HG03460 (cell line): ENCODE measurements at regions not wholly inside any gene's neighbourhood (a gene's known extent, or its start where the extent isn't known, plus 50 kb on each side); places are given as distances from the start of the nearest gene placed in this dataset.

Source experiments
- ATAC-seq: cut with Tn5 transposase; IDR thresholded peaks from one replicate; pipeline ENCODE4 v1.9.1; 2021; ENCODE audit not compliant: unreplicated experiment

DNA sequence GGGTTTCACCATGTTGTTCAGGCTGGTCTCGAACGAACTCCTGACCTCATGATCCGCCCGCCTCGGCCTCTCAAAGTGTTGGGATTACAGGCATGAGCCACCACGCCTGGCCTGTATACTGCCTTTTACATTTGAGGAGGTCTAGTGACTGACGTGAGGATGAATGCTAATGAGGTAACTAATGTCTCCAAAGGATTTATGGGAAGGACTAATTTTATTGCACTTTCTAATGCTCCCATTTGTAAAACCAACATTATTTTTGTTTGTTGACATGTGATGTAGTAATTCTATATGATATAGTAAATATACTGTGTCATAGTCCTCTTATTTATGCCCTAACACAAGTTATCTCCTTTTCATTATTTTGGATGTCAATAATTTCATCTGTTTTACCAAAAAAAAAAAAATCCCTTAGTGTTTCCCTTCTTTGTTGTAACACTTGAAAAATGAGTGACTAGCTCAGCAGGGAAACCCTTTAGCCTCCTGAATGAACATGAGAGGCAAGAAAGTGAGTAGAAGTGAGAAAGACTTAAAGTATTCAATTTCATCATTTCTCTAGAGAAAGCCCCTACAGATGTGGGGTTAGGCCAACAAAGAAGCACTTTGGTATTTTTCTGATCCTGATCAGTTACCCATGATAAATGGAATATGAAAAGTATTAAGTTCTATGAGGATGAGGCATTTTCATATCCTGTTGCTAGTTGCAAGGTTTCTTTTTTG is 596.9 kb upstream of the PCDH15 start:
- ATAC-seq = no peak

DNA sequence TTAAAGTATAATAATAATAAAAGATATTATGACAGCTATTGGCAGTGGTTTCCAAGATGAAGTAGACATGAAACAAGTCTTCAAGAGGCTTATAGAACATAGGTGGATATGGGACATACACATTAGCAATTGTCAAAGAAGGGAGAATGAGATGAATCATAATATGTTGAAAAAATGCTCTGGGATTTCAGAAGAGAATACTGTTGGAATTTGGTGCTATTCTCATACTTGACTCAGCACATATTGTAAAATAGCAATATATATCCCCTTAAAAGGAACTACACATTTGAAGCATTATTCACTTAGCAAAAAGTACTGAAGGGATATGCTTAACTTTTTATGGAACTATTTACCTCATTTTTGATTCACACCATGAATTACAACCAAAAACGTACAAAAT is 577.2 kb upstream of the PCDH15 start:
- no peak for ATAC-seq

DNA sequence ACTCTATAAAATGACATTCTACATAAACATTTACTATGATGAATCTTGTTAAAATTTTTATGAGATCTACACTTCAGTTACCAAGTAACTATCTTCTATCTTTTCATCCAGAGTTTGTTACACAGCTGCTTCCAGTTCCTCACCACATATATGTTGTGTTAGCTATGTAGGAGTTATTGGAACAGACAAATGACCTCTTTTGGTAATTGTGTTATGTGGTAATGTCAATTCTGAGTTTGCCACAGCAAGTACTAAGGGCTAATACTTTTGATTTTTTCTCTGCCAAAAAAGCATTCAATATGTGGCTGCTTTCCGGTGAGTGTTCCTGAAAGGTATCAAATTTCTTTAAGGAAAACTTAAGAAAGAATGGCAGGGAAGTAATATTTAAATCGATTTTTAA is 573.9 kb upstream of the PCDH15 start:
- ATAC-seq = no peak

DNA sequence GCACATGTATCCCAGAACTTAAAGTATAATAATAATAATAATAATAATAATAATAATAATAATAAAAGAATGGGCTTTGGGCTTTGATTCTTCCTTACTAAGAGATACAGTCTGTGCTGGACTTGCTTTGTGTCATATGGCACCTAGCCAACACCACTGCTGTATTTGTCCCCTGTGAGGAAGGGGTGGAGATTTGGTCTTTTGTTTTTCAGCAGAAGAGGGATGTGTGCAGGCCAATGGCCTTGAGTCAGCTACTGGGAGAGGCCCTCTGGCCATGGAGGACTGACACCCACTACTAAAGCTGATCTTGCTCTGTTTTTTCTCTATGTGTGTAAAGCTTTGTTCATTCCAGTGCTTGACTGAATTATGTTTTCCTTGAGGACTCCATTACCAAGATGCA is 573.0 kb upstream of the PCDH15 start:
- no peak for ATAC-seq

DNA sequence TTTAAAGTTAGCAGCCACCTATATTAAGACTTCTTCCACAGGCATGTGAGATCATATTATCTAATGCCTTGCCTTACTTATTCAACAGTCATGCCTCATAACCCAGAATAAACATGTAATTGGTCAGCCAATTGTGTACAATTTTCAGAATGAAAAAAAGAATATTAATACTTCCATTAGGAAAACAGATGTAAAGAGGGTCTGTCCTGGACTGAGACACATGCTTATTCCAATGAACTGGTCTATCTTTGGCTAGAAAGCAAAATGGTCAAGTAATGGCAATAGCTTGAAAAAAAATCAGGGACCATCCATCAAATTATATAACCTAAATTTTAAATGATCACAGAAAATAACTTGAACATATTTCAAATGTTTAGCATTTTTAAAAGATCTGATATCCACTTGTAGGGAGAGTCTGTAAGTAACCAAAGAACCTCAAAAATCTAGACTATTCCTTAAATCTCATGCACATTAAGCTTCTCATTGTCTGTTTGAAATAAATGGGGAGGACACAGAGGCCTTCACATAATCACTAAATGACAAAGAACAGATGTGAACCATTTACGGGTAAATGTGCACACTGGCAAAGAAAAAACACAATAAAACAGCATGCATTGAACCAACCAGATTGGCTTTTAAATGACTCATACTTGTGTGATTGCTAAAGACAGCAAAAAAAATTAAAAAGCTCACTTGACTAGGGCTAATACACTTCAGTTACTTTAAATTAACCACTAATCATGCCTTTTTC is 568.8 kb upstream of the PCDH15 start:
- ATAC-seq = no peak

DNA sequence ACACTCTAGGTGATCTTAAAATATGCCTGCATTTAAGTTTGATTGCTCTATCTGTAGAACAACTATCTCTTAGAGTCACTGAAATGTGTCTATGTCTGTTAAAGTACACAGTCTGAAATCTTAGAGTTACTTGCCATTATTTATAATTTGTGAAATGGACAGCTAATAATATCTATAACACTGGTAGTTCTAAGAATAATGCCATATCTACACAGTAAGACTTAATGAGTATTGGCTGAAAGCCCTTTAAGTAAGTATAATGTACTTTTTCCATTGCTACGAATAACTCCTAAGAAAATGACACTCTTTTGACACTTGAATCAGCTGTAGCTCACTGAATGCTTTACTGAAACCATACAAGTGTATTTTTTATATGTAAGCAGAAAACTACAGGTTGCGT is 567.4 kb upstream of the PCDH15 start:
- ATAC-seq = no peak

DNA sequence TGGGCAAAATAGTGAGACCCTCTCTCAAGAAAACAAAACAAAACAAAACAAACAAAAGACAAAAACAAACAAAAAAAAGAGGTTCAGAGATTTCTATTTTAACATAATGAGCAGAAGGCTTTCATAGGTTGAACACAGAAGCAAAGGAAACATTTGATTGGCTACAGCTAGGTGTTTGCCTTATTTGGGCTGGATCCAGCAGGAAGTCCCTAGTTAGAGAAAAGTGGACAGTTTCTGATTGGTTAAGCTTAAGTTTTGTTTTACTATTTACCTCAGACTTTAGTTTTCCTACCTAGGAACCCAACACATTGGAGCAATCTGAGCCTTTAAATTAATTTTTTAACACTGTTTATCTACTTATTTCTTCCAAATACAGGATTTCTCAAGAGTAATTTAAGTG is 566.5 kb upstream of the PCDH15 start:
- ATAC-seq = no peak

DNA sequence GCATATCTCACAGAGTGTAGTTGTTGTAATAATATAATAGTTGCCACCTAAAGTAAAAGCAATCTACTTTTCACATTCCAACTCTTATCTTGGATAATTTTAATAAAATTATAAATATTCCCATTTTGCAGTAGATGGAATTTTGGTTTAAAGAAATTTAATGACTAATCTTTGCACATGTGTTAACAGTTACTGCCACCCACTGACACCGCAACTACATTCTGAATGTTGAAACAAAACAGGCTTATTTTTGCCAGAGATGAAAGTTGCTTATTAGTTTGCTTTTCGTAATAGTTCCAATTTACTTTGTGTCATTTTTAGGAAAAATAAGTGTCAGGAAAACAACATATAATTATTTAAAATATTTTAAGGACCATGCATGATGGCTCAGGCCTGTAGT is 557.5 kb upstream of the PCDH15 start:
- no peak for ATAC-seq

DNA sequence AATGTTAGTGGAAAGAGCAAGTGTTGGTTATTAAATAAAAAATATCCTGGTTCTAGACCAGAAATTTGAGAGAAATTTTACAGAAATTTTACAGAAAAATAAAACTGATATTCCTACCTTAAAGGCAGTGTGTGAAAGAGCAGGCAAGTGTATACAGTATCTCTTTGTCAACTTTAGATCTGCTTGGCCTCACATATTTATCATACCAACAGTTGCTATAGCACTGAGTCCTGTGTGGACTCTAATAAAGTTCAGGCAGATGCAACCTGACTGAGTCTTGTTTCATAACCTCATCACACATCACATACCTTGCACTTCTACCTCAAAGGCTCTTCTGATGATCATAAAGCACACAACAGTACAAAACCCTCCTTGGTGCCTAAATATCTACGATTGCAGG is 552.4 kb upstream of the PCDH15 start:
- no peak for ATAC-seq

DNA sequence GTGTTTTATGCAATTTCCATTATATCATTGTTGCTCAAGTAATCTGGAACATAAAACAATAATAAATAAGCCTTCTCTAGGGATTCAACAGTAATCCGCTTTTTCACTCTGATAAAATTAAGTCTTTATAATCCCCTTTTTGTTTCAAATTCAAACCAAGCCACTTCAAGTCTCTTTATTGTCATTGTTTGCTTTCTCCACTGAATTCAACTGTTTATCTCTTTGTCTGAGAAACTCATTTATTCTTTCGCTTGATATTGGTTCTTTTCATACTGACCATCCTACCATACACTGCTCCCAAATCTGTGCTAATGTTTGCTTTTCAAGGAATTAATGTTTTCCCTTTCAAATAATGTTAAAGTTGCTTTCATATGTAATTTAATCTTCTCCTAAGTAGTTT is 550.4 kb upstream of the PCDH15 start:
- ATAC-seq = no peak

DNA sequence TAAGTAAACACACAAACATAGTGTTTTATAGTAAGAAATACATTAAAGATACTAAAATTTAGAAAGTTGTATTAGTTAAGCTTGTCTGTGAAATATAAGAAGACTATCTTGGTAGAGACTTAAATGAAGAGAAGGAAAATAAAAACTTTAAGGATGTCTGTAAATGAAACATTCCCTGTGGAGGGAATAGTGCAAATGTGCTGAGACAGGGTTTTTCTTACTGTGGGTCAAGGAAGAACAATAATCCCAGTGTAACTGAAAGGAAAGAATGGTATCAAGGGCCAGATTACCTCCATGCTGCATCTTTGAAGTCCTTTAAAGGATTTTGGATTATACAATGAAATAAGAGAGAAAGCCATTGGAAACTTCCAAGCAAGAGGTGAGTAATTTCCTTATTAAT is 547.5 kb upstream of the PCDH15 start:
- no peak for ATAC-seq

DNA sequence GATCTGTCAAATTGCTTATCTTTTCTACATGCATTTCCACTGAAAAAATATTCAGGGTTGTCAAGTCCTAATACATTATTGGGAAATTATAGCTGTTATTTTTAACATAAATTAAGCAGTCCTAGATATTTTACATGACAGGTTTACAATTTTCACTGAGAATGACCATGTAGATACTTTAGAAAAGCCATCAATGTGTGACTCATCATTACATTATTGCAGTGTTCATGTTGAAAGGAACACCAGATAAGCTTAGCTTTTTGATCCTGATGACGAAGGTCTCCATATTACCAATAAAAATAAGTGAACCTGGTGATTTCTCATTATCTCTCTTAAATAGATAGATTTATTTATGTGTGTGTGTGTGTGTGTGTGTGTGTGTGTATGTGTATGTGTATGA is 529.5 kb upstream of the PCDH15 start:
- ATAC-seq = no peak

DNA sequence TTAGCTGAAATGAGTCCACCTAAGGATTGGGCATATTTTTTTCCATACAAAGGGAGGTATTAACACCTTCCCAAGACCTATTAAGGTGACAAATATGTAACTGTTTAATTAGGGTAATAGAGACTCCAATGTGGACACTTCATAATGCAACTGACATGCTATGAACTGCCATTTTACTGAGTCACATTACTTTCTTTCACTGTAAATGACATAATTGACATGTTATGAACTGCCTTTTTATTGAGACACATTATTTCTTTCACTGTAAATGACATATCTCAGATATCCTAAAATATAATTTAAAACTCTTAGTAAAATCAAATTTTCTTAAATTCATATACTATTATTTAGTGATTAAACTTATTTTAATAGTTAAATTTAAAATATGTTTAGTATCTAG is 528.8 kb upstream of the PCDH15 start:
- no peak for ATAC-seq

DNA sequence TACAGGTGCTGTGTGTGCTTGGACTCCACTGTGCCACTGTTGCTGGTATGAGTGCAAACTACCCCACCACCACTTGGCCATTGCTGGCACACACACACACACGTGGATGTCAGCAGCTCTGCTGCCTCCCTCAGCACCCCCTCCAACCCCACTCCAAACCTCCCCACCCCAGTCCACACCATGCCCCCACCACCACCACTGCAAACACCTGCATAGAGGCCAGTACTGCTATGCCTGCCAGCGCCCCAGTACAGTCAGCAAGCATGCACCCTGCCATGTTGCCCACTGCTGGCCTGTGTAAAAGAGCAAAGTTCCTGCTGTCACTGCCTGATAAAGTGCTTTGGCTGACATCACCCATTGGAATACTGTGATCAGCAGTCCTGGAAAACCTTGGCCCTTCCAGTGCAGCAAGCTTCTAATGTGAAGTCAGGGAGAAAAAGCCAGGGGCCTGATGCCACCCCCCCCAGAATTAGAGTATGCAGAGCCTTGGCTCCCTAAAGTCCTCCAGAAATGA is 519.2 kb upstream of the PCDH15 start:
- no peak for ATAC-seq

DNA sequence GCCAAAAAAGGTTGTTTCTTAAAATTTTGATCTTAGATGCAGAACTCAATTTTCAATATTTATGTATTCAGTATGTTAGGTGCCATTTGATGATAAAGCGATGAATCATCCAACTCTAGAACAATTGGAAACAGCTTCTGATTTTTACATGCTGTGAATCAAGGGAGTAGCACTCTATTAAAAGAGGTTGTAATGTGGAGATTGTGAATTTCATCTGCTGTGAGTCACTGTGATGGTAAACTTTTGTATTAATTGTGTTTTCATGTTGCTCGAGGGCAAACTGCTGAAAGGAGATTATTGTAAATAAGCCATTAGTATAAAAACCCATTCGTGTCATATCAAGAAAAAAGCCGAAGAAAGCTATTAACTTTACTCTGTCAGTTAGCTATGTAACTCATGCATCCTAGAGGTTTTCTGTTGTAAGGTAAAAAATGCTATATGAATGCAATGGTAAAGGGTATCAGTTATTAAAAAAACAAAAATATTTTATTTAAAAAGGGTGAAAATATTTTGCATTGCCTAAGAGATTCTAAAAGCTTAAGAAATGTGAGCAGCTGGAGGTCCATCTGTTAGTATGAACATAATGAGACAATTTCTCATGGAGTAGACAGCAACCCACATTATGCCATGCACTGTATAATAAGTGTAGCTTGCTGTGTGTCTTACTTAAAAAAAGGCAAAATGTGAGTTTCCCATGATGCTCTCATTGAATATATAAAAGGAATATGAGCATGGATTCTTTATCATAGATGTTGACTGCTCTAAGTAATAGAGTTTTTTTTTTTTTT is 511.0 kb upstream of the PCDH15 start:
- ATAC-seq = no peak

DNA sequence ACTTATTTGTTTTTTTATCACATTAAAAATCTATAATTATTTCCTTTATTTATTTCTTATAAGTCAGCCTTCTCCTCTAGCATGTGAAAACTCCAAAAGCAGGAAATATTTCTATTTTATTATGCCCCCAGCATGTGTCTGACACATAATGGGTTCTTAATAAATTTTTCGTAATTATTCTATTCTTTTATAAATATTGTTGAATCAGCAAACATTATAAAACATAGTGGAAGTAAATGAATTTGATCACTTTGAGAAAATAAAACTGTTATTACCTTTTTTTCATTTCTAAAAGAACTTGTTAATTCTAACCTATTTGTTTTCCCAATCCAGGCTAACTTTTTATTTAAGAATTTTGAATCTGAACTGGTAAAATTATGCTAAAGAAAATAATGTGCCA is 509.1 kb upstream of the PCDH15 start:
- no peak for ATAC-seq

DNA sequence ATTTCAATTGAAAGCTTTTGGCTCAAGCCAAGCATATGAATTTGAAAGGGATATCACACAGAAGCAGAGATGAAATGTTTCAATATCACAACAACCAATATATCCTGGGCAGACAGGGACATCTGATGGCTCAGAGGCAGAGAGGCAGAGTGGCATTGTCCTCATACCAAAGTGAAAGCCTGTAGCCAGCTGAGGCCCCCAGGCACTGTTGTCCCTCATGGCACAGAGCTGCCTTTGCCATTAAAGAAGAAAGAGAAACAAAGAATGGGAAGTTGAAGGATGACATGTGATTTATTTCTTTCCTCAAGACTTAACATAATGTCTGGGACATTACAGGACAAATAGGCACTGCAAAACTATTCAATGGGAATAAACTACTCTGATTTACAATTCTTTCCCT is 504.3 kb upstream of the PCDH15 start:
- no peak for ATAC-seq

DNA sequence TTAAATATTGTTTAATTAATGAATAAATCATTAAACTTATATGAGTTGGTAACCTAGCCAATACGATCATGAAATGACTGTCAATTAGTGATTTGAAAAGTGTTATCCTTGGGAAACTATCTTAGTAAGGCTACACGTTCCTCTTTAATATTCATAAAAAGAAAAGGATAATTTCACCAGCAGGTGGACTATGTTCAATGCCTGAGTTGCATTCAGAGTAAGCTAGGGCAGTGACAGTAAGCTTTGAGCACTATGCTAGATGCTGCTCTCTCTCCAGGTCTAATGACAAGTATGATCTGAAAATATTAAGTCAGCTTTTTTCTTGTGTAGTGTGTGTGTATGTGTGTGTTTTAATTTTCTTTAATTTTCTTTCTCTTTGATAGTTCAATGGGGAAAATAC is 486.3 kb upstream of the PCDH15 start:
- ATAC-seq = no peak

DNA sequence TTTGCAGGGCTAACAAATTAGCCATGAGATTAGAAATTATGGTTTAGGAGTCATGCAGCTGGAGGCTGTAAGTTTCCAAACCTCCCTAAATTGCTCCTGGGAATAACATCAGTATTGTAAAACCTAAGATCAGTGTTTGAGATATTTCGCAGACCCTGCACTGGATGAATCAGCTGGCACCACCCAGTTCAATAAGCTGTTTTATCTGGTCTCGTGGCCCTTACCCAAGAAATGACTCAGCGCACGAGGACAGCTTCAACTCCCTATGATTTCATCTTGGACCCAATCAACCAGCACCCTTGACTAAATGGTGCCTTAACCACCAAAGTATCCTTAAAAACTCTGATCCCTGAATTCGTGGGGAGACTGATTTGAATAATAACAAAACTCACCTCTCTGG is 482.0 kb upstream of the PCDH15 start:
- no peak for ATAC-seq

DNA sequence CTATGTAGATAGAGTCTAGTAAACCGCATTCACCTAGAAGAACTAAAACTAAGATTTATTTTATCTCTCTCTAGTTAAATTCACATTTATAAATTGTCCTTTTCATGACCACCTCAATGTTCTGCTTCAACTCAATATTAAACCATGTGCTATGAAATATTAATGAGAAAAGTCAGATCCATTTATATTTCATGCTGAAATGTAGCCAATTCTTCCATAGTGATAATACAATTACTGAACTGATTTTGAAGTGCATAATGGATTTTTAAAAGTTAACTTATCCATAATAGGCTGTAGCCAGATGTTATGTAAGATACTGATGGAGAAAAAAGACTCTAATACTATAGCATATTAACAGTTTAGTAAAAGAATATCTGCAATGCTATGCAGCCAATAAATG is 479.7 kb upstream of the PCDH15 start:
- ATAC-seq = no peak

DNA sequence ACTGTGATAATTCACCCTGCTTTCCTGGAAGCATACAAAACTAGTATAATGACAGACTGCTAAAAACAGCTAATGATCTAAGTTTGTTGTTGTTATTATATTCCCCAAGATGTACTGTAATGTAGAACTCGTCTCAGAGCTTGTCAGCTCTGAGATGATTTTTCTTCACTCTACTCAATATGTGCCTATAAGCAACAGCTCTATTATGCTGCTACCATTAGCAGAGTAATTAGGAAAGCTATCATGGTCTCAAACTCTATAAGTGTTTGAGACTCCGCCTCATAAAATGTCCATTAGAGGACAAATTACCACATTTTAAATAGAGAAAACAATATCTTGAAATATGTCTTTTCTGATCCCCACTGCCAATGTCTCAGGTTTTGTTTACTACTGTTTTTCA is 476.5 kb upstream of the PCDH15 start:
- no peak for ATAC-seq

DNA sequence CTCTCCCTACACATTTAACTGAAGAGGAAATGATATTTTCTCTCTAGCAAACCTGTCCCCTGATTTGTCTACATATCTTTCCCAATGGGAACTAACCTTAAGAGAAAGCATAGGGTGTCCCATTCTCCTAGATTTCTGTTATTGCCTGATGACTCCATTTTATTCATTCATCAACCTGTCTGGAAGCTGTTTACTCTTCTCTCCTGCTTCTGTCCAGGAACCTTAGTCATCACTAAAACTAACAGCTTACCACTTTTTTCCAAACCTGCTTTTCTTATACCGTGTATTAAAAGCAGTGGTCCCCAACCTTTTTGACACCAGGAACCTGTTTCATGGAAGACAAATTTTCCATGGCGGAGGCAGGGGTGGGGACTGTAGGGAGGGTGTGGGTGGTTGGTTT is 473.3 kb upstream of the PCDH15 start:
- no peak for ATAC-seq
